GM21390 (cell line): ENCODE measurements at regions not wholly inside any gene's neighbourhood (a gene's known extent, or its start where the extent isn't known, plus 50 kb on each side); places are given as distances from the start of the nearest gene placed in this dataset.
A peak's percentile ranks its signal among the peaks of the same experiment; 100 is the strongest.

Experiments
- ATAC-seq: cut with Tn5 transposase; IDR thresholded peaks from one replicate; pipeline ENCODE4 v1.9.1; 2021; ENCODE audit not compliant: unreplicated experiment

DNA sequence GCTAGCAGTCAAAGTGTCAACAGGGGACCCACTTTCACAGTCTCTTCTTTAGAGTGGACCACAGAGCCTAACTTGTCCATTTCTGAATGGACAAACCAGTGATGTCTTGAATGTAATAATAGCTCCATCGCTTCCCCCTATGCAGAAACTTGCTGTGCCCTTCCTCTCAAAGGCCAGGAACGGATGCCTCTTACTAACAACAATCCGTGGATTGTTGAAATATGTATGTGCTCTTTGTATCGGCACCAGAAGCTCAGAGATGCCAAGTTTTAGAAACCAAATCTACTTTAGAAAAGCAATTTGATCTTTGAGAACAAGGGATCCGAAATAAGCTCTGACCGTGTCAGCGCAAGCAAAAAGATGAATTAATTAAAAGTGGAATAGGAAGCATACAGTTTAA lies 259.5 kb upstream of the POU2AF2 start:
- no peak for ATAC-seq

DNA sequence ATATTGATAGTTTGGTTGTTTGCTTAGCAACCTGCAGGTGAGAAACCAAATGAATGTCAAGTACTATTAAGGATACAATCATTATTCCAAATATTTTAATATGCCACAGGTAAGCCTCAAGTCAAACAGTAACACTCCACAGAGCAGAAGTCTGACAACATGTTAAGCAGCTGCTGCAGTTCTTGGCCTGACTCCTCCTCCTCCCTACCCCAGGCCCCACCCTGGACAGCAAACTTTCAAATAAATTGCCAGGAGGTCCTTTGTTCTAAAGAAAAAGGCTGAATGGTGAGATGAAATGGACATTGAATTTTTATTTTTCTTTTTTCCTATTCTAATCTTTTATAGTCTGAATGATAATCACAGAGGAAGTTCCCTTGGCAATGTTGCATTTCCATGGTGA lies 260.0 kb upstream of the POU2AF2 start:
- ATAC-seq, result no peak

DNA sequence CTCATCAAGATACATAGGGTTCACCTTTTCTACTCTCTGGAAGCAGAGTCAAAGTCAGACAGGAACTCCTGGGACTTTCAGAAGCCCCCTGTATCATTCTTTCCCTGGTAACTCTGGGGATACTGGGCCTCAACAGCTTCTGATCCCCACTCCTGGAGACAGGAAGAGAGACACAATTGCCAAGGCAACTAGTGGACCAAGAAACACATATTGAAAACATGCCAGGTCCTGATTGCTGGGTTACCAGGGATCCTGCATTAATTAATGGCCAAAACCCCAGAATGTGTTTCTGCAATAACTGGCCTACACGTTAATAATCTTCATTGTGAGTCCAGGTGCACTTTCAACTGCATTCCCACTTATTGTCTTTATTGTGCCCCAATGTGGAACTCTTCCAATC lies 260.8 kb upstream of the POU2AF2 start:
- ATAC-seq, result no peak

DNA sequence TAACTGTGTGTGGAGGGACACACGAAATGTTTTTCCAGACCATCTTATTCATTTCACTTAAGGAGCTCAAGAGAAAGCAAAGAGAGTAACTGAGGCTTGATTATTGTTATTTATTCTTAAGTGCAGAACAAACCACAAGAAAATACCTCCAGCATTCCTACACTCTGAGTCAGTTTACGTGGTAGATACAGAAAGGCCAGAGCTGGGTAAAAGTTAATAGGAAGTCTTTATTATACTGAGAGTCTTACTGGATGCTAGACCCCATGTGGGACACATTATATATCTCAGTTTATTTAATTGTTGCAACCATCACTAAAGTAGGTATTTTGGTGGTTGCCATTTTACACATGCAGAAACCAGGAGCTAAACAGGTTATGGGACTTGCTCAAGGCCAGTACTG lies 261.4 kb upstream of the POU2AF2 start:
- ATAC-seq, result no peak

GRCh38 chr11:110982214-110982613 lies 263.3 kb upstream of the POU2AF2 start:
- ATAC-seq, result no peak

DNA sequence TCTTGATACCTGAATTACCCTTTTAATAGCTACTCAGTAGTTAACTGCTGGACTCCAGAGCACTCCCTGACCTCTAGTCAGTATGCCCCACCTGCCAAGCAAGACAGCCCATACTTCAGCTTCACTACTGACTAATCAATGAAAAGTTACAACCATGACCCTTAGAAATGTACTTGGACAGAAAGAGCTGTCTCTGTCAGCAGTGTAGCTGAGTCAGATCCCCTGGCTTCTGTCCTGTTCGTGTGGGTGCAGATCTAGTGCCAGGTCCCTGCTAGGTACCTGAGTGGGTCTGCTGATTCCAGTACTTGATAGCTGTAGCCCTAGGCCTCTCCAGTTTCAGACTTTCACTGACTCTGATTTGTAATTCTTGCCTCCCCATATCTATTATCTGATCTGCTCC lies 265.8 kb upstream of the POU2AF2 start:
- ATAC-seq, result no peak

DNA sequence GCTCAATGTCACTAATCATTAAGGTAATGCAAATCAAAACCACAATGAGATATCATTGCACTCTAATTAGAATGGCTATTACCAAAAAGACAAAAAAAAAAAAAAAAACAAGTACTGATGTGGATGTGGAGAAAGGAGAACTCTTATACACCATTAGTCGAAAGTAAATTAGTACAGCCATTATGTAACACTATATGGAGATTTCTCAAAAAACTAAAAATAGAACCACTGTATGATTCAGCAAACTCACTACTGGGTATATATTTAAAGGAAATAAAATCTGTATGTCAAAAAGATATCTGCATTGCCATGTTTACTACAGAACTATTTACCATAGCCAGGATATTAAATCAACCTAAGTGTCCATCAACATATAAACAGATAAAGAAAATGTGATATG lies 265.4 kb upstream of the ARHGAP20 start:
- ATAC-seq, result no peak

DNA sequence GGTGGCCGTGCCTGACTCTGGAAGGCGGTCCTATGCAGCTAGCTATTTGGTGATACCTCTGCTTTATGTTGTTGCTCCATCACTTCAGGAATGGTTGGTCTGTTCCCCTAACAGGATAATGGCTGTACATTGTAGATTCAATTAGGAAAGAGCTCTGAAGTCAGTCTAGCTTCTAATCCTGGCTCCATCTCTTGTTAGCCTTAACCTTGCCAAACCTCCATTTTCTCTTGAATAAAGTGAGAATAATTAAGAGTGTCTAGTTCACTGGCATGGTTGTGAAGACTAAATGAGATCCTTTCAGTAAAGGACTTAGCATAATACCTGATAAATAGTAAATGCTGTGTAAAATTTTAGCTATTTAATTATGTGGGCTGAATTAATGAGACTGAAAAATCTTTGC lies 262.5 kb upstream of the ARHGAP20 start:
- ATAC-seq, result no peak

DNA sequence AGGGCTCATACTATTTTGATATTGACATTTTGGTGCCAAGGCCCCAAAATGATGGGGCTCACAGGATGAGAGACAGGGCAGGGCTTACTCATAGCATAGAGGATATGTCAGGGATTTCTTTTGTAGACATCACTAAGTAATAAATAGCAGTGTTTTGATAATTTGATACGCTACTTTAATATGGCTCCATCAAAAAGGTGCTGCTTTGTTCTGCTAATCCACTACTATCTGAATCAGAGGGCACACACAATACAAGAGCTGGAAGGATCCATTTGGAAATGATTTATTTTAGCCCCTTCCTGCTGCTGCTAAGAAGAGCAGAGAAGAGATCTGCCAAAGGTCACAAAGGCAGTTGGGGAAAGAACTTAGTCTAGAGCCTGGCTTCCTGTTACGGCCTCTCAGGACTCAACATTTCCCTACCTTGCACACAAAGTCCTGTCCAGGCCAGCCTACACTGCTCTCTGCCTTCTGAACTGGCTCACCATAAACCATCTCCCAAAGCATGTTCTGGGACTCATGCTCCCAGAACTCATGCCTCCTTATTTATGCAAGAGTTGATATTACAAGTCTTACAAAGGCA lies 261.3 kb upstream of the ARHGAP20 start:
- no peak for ATAC-seq

DNA sequence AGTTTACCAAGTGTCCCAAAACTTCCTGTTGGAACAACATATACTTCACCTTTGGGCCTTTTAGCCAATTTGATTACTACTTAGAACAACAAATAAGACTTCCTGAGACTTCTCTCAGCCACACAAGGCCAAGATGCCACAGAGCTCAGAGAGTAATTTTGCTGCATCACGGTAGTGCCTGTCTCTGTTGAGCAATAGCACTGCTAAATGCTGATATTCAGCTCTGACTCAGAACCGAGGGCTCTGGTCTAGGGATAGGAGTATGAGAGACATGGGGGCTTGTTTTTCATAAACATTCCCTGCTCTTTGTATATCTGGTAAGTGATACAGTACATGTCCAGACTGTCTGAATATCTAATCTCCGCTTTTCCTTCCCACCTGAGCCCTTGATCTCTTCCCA lies 260.4 kb upstream of the ARHGAP20 start:
- ATAC-seq, result no peak

GRCh38 chr11:110972106-110972505 lies 259.9 kb upstream of the ARHGAP20 start:
- no peak for ATAC-seq

- ATAC-seq, result no peak
Measured at GRCh38 chr11:110971140-110971539, 258.9 kb upstream of the ARHGAP20 start.

- ATAC-seq, result no peak
Measured at GRCh38 chr11:110968348-110969062, 256.3 kb upstream of the ARHGAP20 start.

DNA sequence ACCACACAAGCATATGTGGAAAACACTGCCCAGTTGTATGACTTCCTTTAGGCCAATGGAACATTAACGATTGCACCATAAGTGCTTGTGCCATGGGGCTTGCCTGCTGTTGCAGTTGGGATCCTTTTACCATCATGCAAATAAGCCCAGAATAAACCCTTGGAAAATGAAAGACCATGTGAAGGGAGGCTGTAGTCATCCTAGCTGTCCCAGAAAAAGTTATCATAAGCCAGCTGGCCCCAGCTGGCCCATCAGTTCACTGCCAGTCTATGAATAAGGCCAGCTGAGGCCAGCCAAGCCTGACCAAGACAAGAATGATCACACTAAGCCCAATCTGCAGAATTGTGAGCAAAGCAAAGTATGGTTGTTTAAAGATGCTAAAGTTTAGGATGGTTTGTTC lies 253.9 kb upstream of the ARHGAP20 start:
- ATAC-seq, result no peak

DNA sequence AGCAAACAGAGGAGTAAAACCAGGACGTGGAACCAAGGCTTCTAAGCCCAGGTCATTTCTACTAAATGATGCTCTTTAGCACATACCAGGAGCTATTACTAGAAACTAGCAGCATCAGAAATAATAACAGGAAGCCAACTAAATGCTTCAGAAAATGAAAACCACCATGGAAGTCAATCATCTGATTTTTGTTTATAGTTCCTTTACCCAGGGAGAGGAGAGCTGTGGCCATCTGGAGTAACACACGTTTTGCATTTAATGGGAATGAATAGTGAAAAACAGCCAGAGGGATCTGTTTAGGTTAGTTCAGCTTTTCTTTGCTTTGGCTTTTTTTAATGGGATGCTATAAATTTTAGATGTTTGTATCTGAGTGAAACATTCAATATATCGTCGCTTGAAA lies 250.7 kb upstream of the ARHGAP20 start:
- ATAC-seq, result no peak

DNA sequence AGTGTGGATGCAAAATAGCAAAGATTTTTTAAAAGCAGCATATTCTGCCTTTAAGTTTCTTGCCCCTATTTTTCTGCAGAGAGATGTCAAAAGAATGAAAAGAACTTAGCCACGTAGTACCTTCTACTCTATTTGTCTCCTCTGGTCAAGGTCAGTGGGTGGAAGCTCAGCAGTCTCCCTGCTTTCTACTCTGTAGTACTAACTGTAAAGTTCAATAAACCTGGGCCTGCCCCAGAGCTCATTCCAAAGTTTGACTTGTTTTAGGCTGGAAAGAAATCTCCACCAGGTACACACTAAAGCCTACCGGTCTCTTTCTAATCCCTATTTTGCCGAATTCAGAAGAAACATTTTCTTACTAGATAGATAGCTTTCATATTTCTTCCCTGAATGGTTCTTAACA lies 247.9 kb upstream of the ARHGAP20 start:
- ATAC-seq, result no peak

DNA sequence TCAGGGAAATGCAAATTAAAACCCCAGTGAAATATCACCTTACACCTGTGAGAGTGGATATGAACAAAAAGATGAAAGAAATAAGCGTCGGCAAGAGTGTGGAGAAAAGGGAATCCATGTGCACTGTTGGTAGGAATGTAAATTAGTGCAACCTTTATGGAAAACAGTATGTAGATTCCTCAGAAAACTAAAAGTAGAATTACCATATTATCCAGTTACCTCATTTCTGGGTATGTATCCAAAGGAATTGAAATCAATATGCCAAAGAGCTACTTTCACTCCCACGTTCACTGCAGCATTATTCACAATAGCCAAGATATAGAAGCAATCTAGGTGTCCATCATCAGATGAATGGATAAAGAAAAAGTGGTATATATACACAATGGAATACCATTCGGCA lies 246.0 kb upstream of the ARHGAP20 start:
- no peak for ATAC-seq

- no peak for ATAC-seq
Measured at GRCh38 chr11:110955776-110956175, 243.5 kb upstream of the ARHGAP20 start.

DNA sequence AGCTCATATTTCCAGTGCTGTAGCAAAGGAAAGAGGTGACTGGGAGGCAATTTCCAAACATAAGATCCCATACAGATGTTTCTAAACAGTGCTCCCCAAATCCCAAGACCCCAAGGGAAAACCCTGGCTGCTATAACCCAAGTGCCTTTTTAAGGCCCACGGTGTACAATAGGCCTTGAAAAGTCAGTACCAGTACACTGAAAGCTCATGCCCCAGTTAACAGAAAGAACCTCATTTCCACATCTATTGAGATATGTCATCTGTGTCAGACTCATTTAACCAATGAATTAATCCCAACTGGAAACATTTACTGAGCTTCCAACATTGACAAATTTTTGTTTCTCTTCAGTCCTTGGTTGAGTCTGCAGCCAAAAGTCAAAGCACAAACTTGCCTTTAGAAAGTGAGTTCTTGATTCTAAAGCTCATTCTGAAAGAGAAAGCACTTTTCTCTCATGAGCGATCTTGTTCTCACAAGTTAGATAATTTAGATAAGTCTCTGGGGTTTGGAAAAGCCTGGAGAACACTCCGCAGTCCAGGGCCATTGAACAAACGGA lies 239.8 kb upstream of the ARHGAP20 start:
- ATAC-seq, result peak; percentile 44

GRCh38 chr11:110951037-110951949 lies 239.1 kb upstream of the ARHGAP20 start:
- peak; percentile 50 for ATAC-seq

DNA sequence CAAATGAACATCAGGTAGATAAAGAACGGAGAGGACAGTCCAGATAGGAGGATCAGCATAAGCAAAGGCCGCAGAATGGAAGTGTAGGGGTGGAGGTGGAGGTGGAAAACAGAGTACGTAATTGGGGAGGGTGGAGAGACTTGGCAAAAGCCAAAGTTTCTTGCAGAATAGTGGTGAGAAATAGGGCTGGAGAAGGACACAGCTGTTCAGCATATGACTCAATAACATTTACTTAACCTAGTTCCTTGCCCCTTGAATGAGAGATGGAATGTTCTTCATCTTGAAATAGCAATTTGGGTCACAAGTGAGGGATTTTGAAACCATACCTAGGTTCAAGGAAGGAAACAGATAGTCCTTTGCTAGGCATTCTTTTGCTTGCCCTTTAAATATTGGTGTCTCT lies 235.9 kb upstream of the ARHGAP20 start:
- no peak for ATAC-seq

DNA sequence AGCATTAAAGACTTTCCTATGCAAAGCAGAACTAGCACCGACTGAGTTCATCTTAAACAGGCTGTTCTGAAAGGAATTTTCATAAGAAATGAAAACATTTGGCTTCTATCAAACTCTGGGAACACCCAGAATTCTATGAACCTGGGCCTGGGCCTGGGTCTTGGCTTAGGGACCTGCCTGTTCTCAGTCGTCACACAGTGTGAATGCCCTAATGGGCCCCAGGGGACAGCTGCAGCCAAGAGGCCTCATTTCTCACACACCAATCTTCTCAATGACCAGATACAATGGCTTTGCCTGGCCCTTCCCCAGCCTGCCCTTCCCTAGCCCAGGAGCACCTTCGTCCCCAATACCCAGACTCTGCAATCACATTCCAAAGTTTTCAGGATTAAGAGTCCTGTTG lies 234.9 kb upstream of the ARHGAP20 start:
- ATAC-seq, result no peak
